MM.1S (cell line): ENCODE measurements at regions not wholly inside any gene's neighbourhood (a gene's known extent, or its start where the extent isn't known, plus 50 kb on each side); places are given as distances from the start of the nearest gene placed in this dataset.

Source experiments
- CTCF ChIP-seq: fragments of 300-600 bp; sonication (generic); IDR thresholded peaks from 2 replicates; pipeline ENCODE4 v1.5.1; 2016; ENCODE audit warnings: antibody characterized with exemption, low read length, mixed read lengths
- EZH2 ChIP-seq: fragments of 300-600 bp; sonication (generic); optimal IDR thresholded peaks from 2 replicates; pipeline ENCODE3; 2017; ENCODE audit warnings: low read depth, mild to moderate bottlenecking, antibody characterized with exemption, low read length, mixed read lengths

DNA sequence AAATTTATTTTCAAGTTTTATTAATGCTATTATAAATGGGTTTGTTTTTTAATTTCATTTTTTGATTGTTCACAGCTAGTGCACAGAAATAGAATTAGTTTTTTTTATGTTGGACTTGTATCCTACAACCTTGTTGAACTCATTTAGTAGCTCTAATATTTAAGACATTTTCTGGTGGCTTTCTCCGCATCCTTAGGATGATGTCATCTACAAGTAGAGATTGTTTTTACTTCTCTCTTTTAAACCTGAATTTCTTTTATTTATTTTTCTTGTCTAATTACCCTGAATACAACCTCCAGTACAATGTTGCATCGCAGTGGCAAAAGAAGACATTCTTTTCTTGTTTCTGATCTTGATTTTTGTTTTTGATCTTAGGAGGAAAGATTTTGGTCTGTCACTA, 142.6 kb upstream of the PRDM1 start:
- TF ChIP-seq EZH2 (no peak), CTCF (no peak)
